HG03060 (cell line): ENCODE measurements at regions not wholly inside any gene's neighbourhood (a gene's known extent, or its start where the extent isn't known, plus 50 kb on each side); places are given as distances from the start of the nearest gene placed in this dataset.
A peak's percentile ranks its signal among the peaks of the same experiment; 100 is the strongest.

ENCODE experiments used
- ATAC-seq: cut with Tn5 transposase; IDR thresholded peaks from one replicate; pipeline ENCODE4 v1.9.1; 2021; ENCODE audit warnings: low read depth, moderate number of reproducible peaks; ENCODE audit not compliant: unreplicated experiment

- ATAC-seq: no peak
Observed at GRCh38 chr4:136725286-136726081, 806.8 kb downstream of the PCDH18 start.

GRCh38 chr4:136713140-136713539 lies 819.2 kb downstream of the PCDH18 start:
- ATAC-seq: peak; percentile 60

- ATAC-seq: no peak
Observed at GRCh38 chr4:136709897-136710296, 822.4 kb downstream of the PCDH18 start.

GRCh38 chr4:136706942-136707341 lies 825.4 kb downstream of the PCDH18 start:
- peak; percentile 56 for ATAC-seq

GRCh38 chr4:136699905-136700304 lies 832.4 kb downstream of the PCDH18 start:
- no peak for ATAC-seq

GRCh38 chr4:136691607-136692006 lies 840.7 kb downstream of the PCDH18 start:
- ATAC-seq: no peak

GRCh38 chr4:136690360-136690759 lies 841.9 kb downstream of the PCDH18 start:
- ATAC-seq: no peak

GRCh38 chr4:136687596-136687995 lies 844.7 kb downstream of the PCDH18 start:
- ATAC-seq: no peak

- no peak for ATAC-seq
Observed at GRCh38 chr4:136687118-136687517, 845.2 kb downstream of the PCDH18 start.

GRCh38 chr4:136680761-136681160 lies 851.5 kb downstream of the PCDH18 start:
- no peak for ATAC-seq

GRCh38 chr4:136680271-136680670 lies 852.0 kb downstream of the PCDH18 start:
- ATAC-seq: no peak

- no peak for ATAC-seq
Observed at GRCh38 chr4:136670265-136670664, 862.0 kb downstream of the PCDH18 start.

GRCh38 chr4:136664988-136665387 lies 867.3 kb downstream of the PCDH18 start:
- ATAC-seq: no peak

GRCh38 chr4:136662539-136662938 lies 869.8 kb downstream of the PCDH18 start:
- no peak for ATAC-seq

GRCh38 chr4:136653640-136654406 lies 878.5 kb downstream of the PCDH18 start:
- no peak for ATAC-seq

GRCh38 chr4:136651932-136652331 lies 880.4 kb downstream of the PCDH18 start:
- no peak for ATAC-seq

GRCh38 chr4:136651278-136651667 lies 881.0 kb downstream of the PCDH18 start:
- peak; percentile 37 for ATAC-seq

- ATAC-seq: peak; percentile 93
Observed at GRCh38 chr4:136650541-136651277, 881.6 kb downstream of the PCDH18 start.

- no peak for ATAC-seq
Observed at GRCh38 chr4:136644279-136644678, 888.0 kb downstream of the PCDH18 start.

- ATAC-seq: no peak
Observed at GRCh38 chr4:136643416-136643815, 888.9 kb downstream of the PCDH18 start.
